ENCODE measurements at regions not wholly inside any gene's neighbourhood (a gene's known extent, or its start where the extent isn't known, plus 50 kb on each side); places are given as distances from the start of the nearest gene placed in this dataset.

DNA sequence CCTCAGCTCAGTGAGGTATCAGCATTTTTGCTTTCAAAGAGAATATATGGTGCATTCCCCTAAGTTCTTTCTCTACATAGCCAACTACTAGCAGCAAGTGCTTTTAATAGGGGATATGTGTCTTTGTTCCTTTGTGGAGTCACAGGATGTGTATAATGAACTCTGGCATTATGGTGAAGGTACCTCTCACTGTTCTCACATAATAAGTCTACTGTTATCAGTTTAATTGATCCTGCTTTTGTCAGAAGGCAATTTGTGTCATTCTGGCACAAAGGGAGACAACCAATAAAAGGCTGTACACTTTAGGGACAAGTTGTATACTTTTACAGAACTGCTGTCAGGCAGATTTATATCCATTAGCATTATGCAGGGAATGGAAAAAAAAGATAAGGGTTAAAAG is 531.4 kb upstream of the RIOK2 start:
- no peak overlapping the region for H3K4me2 ChIP-seq (replicated peaks; ENCODE audit: low read depth, low read length, poor library complexity, severe bottlenecking)
- TF ChIP-seq, protein P1, sequence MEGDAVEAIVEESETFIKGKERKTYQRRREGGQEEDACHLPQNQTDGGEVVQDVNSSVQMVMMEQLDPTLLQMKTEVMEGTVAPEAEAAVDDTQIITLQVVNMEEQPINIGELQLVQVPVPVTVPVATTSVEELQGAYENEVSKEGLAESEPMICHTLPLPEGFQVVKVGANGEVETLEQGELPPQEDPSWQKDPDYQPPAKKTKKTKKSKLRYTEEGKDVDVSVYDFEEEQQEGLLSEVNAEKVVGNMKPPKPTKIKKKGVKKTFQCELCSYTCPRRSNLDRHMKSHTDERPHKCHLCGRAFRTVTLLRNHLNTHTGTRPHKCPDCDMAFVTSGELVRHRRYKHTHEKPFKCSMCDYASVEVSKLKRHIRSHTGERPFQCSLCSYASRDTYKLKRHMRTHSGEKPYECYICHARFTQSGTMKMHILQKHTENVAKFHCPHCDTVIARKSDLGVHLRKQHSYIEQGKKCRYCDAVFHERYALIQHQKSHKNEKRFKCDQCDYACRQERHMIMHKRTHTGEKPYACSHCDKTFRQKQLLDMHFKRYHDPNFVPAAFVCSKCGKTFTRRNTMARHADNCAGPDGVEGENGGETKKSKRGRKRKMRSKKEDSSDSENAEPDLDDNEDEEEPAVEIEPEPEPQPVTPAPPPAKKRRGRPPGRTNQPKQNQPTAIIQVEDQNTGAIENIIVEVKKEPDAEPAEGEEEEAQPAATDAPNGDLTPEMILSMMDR (IDR thresholded peaks at IDR 0.05): no peak
- TF ChIP-seq EZH2 (IDR thresholded peaks at IDR 0.05; ENCODE audit: borderline replicate concordance, insufficient read depth, low read depth, low read length, poor library complexity, severe bottlenecking): no peak
- no peak for DNase-seq
- Mint-ChIP-seq H3K4me3 (no peak overlapping the region), H3K27ac (no peak overlapping the region), H3K27me3 (no peaks in the 10 kb centered on the region), H3K9me3 (ENCODE audit: insufficient read depth) (no peaks in the 10 kb centered on the region), H3K4me1 (no peaks in the 10 kb centered on the region)
- H3K4me1 ChIP-seq (ENCODE audit: control insufficient read depth in 2 of 2, insufficient read depth in 2 of 2, low read length in 2 of 2): no peaks in the 10 kb centered on the region
- no peak overlapping the region for H3K9ac ChIP-seq (ENCODE audit: low read length)
- intact Hi-C loops (cut with micrococcal nuclease): no loop called here
- ATAC-seq (ENCODE audit: low read depth): no peak
- no peak overlapping the region for H3K4me3 ChIP-seq (ENCODE audit: control extremely low read depth in 1 of 5, extremely low read depth in 1 of 5, insufficient read depth in 1 of 5, low read depth in 2 of 5, low read length in 4 of 5)
- ChIA-PET CTCF (no interaction called here), POLR2A (no interaction called here)
- H3K27me3 ChIP-seq (replicated peaks in 1 of 4; ENCODE audit: control extremely low read depth in 1 of 4, control insufficient read depth in 3 of 4, insufficient read depth in 4 of 4, low read length in 3 of 4): no peaks in the 10 kb centered on the region
- H4K20me1 ChIP-seq (ENCODE audit: control insufficient read depth, insufficient read depth, low read length, poor library complexity, severe bottlenecking): no peaks in the 10 kb centered on the region
- H2AFZ ChIP-seq (ENCODE audit: insufficient read depth, low read depth, low read length, poor library complexity, severe bottlenecking): no peak overlapping the region
- H3K36me3 ChIP-seq (replicated peaks in 1 of 2; ENCODE audit: control extremely low read depth in 1 of 2, control insufficient read depth in 1 of 2, extremely low read depth in 1 of 2, insufficient read depth in 2 of 2, low read length in 1 of 2): no peaks in the 10 kb centered on the region
- H3K79me2 ChIP-seq (ENCODE audit: control insufficient read depth, insufficient read depth, low read length): no peaks in the 10 kb centered on the region
- no peaks in the 10 kb centered on the region for H3K9me3 ChIP-seq (ENCODE audit: control extremely low read depth in 1 of 3, control insufficient read depth in 2 of 3, insufficient read depth in 1 of 3, low read length in 2 of 3)
- no peak overlapping the region for H3K27ac ChIP-seq (ENCODE audit: low read length in 2 of 2)

- H3K36me3 ChIP-seq (replicated peaks in 1 of 2; ENCODE audit: control extremely low read depth in 1 of 2, control insufficient read depth in 1 of 2, extremely low read depth in 1 of 2, insufficient read depth in 2 of 2, low read length in 1 of 2): no peaks in the 10 kb centered on the region
- H3K4me1 ChIP-seq (ENCODE audit: control insufficient read depth in 2 of 2, insufficient read depth in 2 of 2, low read length in 2 of 2): no peaks in the 10 kb centered on the region
- Mint-ChIP-seq H3K9me3 (ENCODE audit: insufficient read depth) (peaks cover 2% of the 10 kb centered on the region), H3K4me1 (no peaks in the 10 kb centered on the region), H3K27ac (no peak overlapping the region), H3K4me3 (no peak overlapping the region), H3K27me3 (no peaks in the 10 kb centered on the region)
- H4K20me1 ChIP-seq (ENCODE audit: control insufficient read depth, insufficient read depth, low read length, poor library complexity, severe bottlenecking): no peaks in the 10 kb centered on the region
- WGBS (ENCODE audit: insufficient coverage): no CpG with 5 or more reads among the region's 1 CpG
- no peak for ATAC-seq (ENCODE audit: low read depth)
- POLR2A ChIA-PET: no interaction called here
- TF ChIP-seq EZH2 (IDR thresholded peaks at IDR 0.05; ENCODE audit: borderline replicate concordance, insufficient read depth, low read depth, low read length, poor library complexity, severe bottlenecking): no peak
- TF ChIP-seq, protein P1 (IDR thresholded peaks at IDR 0.05): no peak
- no peak overlapping the region for H3K4me2 ChIP-seq (replicated peaks; ENCODE audit: low read depth, low read length, poor library complexity, severe bottlenecking)
- CTCF ChIA-PET: no interaction called here
- H2AFZ ChIP-seq (ENCODE audit: insufficient read depth, low read depth, low read length, poor library complexity, severe bottlenecking): no peak overlapping the region
- H3K27ac ChIP-seq (ENCODE audit: low read length in 2 of 2): no peak overlapping the region
- intact Hi-C loops (cut with micrococcal nuclease): no loop called here
- H3K9me3 ChIP-seq (ENCODE audit: control extremely low read depth in 1 of 3, control insufficient read depth in 2 of 3, insufficient read depth in 1 of 3, low read length in 2 of 3): peaks cover 0 to 8% (median 0%) of the 10 kb centered on the region in 3 donors
- no peak overlapping the region for H3K4me3 ChIP-seq (ENCODE audit: control extremely low read depth in 1 of 5, extremely low read depth in 1 of 5, insufficient read depth in 1 of 5, low read depth in 2 of 5, low read length in 4 of 5)
- H3K9ac ChIP-seq (ENCODE audit: low read length): no peak overlapping the region
- H3K79me2 ChIP-seq (ENCODE audit: control insufficient read depth, insufficient read depth, low read length): no peaks in the 10 kb centered on the region
- H3K27me3 ChIP-seq (replicated peaks in 1 of 4; ENCODE audit: control extremely low read depth in 1 of 4, control insufficient read depth in 3 of 4, insufficient read depth in 4 of 4, low read length in 3 of 4): no peaks in the 10 kb centered on the region
- DNase-seq: no peak
Measured at GRCh38 chr5:97726106-97726505, 543.1 kb upstream of the RIOK2 start.
